Panc1 (cell line): ENCODE measurements at regions not wholly inside any gene's neighbourhood (a gene's known extent, or its start where the extent isn't known, plus 50 kb on each side); places are given as distances from the start of the nearest gene placed in this dataset.

Experiments used
- ATAC-seq: fragments of 200-7000 bp; cut with Tn5 transposase; 2 replicates; pipeline ENCODE4 v1.9.1; 2020; ENCODE audit warnings: mild to moderate bottlenecking, moderate library complexity
- BruUV-seq: library from RNA; stranded (reverse); fragments of 400-500 nt; replicated peaks from 2 replicates; lab custom pipeline; 2021; lab: Mats Ljungman, UMichigan
- CTCF ChIA-PET: fragments of 300-600 bp; sonication (Branson Sonifier 250); formaldehyde crosslinking; loops from one replicate; lab custom pipeline; 2022; ENCODE audit warnings: antibody characterized with exemption; lab: Charles Lee
- POLR2A ChIA-PET: fragments of 300-600 bp; sonication (Branson Sonifier 250); formaldehyde crosslinking; loops from one replicate; lab custom pipeline; 2022; ENCODE audit warnings: antibody characterized with exemption; lab: Charles Lee
- DNase-seq: peaks from one replicate; pipeline ENCODE4 v3.0.0-alpha.2; 2010; ENCODE audit warnings: low read depth, low spot score
- H3K27ac ChIP-seq: 2 replicates; pipeline ENCODE4 v1.5.1; 2011; ENCODE audit warnings: mild to moderate bottlenecking, low read length, inconsistent platforms
- H3K27me3 ChIP-seq: fragments of 200-500 bp; sonication (Bioruptor generic); 2 replicates; pipeline ENCODE4 v1.6.0; 2014; ENCODE audit warnings: low read length, inconsistent platforms; ENCODE audit not compliant: control insufficient read depth, insufficient read depth
- H3K36me3 ChIP-seq: fragments of 200-500 bp; sonication (Bioruptor generic); 2 replicates; pipeline ENCODE4 v1.5.1; 2014; ENCODE audit warnings: inconsistent platforms, mild to moderate bottlenecking, low read length, moderate library complexity; ENCODE audit not compliant: control insufficient read depth, insufficient read depth
- H3K4me1 ChIP-seq: 2 replicates; pipeline ENCODE4 v1.5.1; 2011; ENCODE audit warnings: inconsistent platforms, mild to moderate bottlenecking, low read length, moderate library complexity; ENCODE audit not compliant: control insufficient read depth, insufficient read depth
- H3K4me3 ChIP-seq, 2 experiments: 2 replicates each; pipeline ENCODE4 v1.5.1; 2011 to 2012; ENCODE audit warnings: low read depth in 2 of 2, low read length in 2 of 2, mild to moderate bottlenecking in 2 of 2, inconsistent platforms in 1 of 2, moderate library complexity in 1 of 2
- H3K9me3 ChIP-seq: fragments of 200-500 bp; sonication (Bioruptor generic); 2 replicates; pipeline ENCODE4 v1.5.1; 2014; ENCODE audit warnings: low read depth, mild to moderate bottlenecking, inconsistent platforms, low read length, moderate library complexity; ENCODE audit not compliant: control insufficient read depth, insufficient read depth
- POLR2AphosphoS5 ChIP-seq: IDR thresholded peaks from 2 replicates; pipeline ENCODE4 v1.6.1; 2012; ENCODE audit warnings: mild to moderate bottlenecking, low read depth, low read length, moderate library complexity
- SIN3A ChIP-seq: IDR thresholded peaks from 2 replicates; pipeline ENCODE4 v1.6.1; 2012; ENCODE audit warnings: low read depth, mild to moderate bottlenecking, low read length, moderate library complexity, borderline replicate concordance; ENCODE audit not compliant: insufficient read depth
- TCF7L2 ChIP-seq: IDR thresholded peaks from 2 replicates; pipeline ENCODE4 v1.6.1; 2011; ENCODE audit warnings: mild to moderate bottlenecking, low read depth, low read length, inconsistent platforms
- in situ Hi-C: cut with HindIII; loops from 2 replicates; pipeline ENCODE4 v1.10.0; 2016; ENCODE audit warnings: low sequenced_read_pairs, low pct_unique_long_range_greater_than_20kb
- intact Hi-C: fragments of 100-400 bp; cut with micrococcal nuclease; formaldehyde crosslinking; loops from one replicate; pipeline ENCODE4 v1.10.0; 2022; ENCODE audit not compliant: unreplicated experiment
- TF ChIP-seq, protein P1 (sequence below), 2 experiments: IDR thresholded peaks; 2 replicates each; pipeline ENCODE4 v1.6.1; 2011 to 2012; ENCODE audit warnings: low read depth in 2 of 2, control low read depth in 1 of 2, low read length in 1 of 2, mild to moderate bottlenecking in 1 of 2, moderate library complexity in 1 of 2; ENCODE audit not compliant: insufficient read depth in 1 of 2
- TF ChIP-seq, protein P2 (sequence below): fragments of 450-650 bp; IDR thresholded peaks from 2 replicates; pipeline ENCODE4 v1.5.1; 2017; ENCODE audit warnings: mild to moderate bottlenecking

DNA sequence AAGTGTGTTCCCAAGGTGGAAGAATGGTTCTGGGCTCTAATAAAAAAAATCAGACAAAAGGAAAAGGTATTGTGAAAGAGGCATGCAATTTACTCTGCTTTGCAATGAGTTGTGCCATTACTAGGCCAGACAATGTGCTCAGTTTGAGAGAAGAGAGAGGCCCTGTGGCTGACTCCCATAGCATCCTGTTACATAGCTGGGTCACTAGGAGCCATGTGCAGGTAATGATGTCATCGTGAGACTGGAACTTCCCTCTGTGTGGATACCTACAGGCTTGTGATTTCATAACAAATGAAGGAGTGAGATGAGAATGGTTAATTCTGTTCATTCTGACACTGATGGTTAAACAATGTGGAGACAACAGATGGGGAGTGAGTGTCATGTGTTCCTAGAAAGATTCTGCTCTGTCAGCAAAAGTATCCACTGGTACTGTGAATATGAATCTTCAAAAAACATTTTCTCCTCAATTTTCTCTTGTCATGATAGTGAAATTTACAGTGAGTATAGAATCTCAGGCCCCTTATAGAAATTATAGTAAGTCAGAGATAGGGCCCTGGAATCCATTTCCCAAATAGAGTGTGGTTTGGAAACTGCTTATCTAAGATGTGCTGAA is 648.7 kb upstream of the DPPA4 start:
- TF ChIP-seq TCF7L2 = no peak
- no peak for TF ChIP-seq SIN3A
- TF ChIP-seq, protein P1, sequence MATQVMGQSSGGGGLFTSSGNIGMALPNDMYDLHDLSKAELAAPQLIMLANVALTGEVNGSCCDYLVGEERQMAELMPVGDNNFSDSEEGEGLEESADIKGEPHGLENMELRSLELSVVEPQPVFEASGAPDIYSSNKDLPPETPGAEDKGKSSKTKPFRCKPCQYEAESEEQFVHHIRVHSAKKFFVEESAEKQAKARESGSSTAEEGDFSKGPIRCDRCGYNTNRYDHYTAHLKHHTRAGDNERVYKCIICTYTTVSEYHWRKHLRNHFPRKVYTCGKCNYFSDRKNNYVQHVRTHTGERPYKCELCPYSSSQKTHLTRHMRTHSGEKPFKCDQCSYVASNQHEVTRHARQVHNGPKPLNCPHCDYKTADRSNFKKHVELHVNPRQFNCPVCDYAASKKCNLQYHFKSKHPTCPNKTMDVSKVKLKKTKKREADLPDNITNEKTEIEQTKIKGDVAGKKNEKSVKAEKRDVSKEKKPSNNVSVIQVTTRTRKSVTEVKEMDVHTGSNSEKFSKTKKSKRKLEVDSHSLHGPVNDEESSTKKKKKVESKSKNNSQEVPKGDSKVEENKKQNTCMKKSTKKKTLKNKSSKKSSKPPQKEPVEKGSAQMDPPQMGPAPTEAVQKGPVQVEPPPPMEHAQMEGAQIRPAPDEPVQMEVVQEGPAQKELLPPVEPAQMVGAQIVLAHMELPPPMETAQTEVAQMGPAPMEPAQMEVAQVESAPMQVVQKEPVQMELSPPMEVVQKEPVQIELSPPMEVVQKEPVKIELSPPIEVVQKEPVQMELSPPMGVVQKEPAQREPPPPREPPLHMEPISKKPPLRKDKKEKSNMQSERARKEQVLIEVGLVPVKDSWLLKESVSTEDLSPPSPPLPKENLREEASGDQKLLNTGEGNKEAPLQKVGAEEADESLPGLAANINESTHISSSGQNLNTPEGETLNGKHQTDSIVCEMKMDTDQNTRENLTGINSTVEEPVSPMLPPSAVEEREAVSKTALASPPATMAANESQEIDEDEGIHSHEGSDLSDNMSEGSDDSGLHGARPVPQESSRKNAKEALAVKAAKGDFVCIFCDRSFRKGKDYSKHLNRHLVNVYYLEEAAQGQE (IDR thresholded peaks at IDR 0.05; ENCODE audit: insufficient read depth in 1 of 2, low read depth in 2 of 2, low read length in 1 of 2) = no peak
- TF ChIP-seq POLR2AphosphoS5 = no peak
- TF ChIP-seq, protein P2, sequence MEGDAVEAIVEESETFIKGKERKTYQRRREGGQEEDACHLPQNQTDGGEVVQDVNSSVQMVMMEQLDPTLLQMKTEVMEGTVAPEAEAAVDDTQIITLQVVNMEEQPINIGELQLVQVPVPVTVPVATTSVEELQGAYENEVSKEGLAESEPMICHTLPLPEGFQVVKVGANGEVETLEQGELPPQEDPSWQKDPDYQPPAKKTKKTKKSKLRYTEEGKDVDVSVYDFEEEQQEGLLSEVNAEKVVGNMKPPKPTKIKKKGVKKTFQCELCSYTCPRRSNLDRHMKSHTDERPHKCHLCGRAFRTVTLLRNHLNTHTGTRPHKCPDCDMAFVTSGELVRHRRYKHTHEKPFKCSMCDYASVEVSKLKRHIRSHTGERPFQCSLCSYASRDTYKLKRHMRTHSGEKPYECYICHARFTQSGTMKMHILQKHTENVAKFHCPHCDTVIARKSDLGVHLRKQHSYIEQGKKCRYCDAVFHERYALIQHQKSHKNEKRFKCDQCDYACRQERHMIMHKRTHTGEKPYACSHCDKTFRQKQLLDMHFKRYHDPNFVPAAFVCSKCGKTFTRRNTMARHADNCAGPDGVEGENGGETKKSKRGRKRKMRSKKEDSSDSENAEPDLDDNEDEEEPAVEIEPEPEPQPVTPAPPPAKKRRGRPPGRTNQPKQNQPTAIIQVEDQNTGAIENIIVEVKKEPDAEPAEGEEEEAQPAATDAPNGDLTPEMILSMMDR = no peak
- Histone ChIP-seq H3K9me3 (peaks cover 3% of the 10 kb centered on the region; the same call in 1 of the 2 replicates), H3K4me3 (no peak overlapping the region), H3K4me1 (no peaks in the 10 kb centered on the region), H3K27ac (no peak overlapping the region), H3K36me3 (no peaks in the 10 kb centered on the region), H3K27me3 (no peaks in the 10 kb centered on the region)
- BruUV-seq = no TSS peak
- in situ Hi-C loops (no loop called here), intact Hi-C loops (no loop called here)
- ChIA-PET POLR2A (no interaction called here), CTCF (no interaction called here)
- ATAC-seq (no peak), DNase-seq (no peak)

DNA sequence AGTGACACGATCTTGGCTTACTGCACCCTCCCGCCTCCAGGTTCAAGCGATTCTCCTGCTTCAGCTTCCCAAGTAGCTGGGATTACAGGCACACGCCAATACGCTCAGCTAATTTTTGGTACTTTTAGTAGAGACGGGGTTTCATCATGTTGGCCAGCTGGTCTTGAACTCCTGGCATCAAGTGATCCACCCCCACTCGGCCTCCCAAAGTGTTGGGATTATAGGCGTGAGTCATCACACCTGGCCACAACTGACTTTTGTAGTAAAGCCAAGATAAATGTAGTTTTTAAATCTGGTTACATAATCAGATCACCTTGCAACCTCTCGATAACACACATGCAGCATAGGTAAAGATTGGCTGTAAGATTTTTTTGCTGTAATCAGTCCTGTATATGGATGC is 657.5 kb upstream of the DPPA4 start:
- in situ Hi-C loops = no loop called here
- intact Hi-C loops = no loop called here

More for the DNA sequence above, 657.5 kb upstream of the DPPA4 start:
- Histone ChIP-seq H3K4me3 (no peak overlapping the region), H3K36me3 (no peaks in the 10 kb centered on the region), H3K9me3 (no peaks in the 10 kb centered on the region), H3K27me3 (no peaks in the 10 kb centered on the region), H3K27ac (no peak overlapping the region), H3K4me1 (no peaks in the 10 kb centered on the region)
- DNase-seq (no peak), ATAC-seq (no peak)
- TF ChIP-seq, protein P1 (IDR thresholded peaks at IDR 0.05; ENCODE audit: insufficient read depth in 1 of 2, low read depth in 2 of 2, low read length in 1 of 2) = no peak
- TF ChIP-seq POLR2AphosphoS5 = no peak
- no peak for TF ChIP-seq TCF7L2
- no peak for TF ChIP-seq SIN3A
- TF ChIP-seq, protein P2 = no peak
- ChIA-PET POLR2A (no interaction called here), CTCF (no interaction called here)
- no TSS peak for BruUV-seq
